ENCODE measurements at regions not wholly inside any gene's neighbourhood (a gene's known extent, or its start where the extent isn't known, plus 50 kb on each side); places are given as distances from the start of the nearest gene placed in this dataset.

GRCh38 chr5:89930591-89931392 lies 478.8 kb downstream of the CETN3 start:
- Histone ChIP-seq H3K27ac (replicated peaks) (no peak overlapping the region), H3K4me3 (replicated peaks; ENCODE audit: insufficient read depth, low read length) (no peak overlapping the region), H3K27me3 (ENCODE audit: insufficient read depth, poor library complexity, severe bottlenecking) (no peaks in the 10 kb centered on the region)
- TF ChIP-seq GABPA (IDR thresholded peaks at IDR 0.05; ENCODE audit: low read depth) (no peak), SPI1 (IDR thresholded peaks at IDR 0.05; ENCODE audit: borderline replicate concordance, low read depth) (no peak), POLR2AphosphoS5 (IDR thresholded peaks at IDR 0.05; ENCODE audit: low read depth) (no peak)
- TF ChIP-seq, protein P1, sequence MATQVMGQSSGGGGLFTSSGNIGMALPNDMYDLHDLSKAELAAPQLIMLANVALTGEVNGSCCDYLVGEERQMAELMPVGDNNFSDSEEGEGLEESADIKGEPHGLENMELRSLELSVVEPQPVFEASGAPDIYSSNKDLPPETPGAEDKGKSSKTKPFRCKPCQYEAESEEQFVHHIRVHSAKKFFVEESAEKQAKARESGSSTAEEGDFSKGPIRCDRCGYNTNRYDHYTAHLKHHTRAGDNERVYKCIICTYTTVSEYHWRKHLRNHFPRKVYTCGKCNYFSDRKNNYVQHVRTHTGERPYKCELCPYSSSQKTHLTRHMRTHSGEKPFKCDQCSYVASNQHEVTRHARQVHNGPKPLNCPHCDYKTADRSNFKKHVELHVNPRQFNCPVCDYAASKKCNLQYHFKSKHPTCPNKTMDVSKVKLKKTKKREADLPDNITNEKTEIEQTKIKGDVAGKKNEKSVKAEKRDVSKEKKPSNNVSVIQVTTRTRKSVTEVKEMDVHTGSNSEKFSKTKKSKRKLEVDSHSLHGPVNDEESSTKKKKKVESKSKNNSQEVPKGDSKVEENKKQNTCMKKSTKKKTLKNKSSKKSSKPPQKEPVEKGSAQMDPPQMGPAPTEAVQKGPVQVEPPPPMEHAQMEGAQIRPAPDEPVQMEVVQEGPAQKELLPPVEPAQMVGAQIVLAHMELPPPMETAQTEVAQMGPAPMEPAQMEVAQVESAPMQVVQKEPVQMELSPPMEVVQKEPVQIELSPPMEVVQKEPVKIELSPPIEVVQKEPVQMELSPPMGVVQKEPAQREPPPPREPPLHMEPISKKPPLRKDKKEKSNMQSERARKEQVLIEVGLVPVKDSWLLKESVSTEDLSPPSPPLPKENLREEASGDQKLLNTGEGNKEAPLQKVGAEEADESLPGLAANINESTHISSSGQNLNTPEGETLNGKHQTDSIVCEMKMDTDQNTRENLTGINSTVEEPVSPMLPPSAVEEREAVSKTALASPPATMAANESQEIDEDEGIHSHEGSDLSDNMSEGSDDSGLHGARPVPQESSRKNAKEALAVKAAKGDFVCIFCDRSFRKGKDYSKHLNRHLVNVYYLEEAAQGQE (IDR thresholded peaks at IDR 0.05; ENCODE audit: insufficient replicate concordance, low read depth): no peak
- TF ChIP-seq, protein P2, sequence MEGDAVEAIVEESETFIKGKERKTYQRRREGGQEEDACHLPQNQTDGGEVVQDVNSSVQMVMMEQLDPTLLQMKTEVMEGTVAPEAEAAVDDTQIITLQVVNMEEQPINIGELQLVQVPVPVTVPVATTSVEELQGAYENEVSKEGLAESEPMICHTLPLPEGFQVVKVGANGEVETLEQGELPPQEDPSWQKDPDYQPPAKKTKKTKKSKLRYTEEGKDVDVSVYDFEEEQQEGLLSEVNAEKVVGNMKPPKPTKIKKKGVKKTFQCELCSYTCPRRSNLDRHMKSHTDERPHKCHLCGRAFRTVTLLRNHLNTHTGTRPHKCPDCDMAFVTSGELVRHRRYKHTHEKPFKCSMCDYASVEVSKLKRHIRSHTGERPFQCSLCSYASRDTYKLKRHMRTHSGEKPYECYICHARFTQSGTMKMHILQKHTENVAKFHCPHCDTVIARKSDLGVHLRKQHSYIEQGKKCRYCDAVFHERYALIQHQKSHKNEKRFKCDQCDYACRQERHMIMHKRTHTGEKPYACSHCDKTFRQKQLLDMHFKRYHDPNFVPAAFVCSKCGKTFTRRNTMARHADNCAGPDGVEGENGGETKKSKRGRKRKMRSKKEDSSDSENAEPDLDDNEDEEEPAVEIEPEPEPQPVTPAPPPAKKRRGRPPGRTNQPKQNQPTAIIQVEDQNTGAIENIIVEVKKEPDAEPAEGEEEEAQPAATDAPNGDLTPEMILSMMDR (IDR thresholded peaks at IDR 0.05; ENCODE audit: insufficient read depth, low read length): no peak
- DNase-seq (ENCODE audit: low read depth in 1 of 2, low spot score in 1 of 2): no peak

DNA sequence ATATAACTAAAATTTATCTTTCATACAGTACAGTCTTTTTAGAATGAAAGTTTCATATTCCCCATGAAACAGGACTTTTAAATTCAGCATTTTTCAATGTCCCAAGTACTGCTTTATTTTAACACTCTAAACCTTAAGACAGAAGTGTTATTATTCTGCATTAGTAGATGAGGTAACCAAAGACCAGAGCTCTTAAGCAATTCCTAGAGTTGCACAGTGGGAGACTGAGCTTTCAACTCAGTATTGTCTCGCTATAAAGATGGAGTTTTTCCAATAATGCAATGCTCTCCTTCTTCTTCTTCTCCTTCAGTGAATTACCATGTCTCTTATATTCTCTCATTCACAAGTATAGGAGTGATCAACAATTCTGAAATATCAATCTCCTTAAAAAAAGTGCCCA lies 479.7 kb downstream of the CETN3 start:
- TF ChIP-seq GABPA (IDR thresholded peaks at IDR 0.05; ENCODE audit: low read depth) (no peak), SPI1 (IDR thresholded peaks at IDR 0.05; ENCODE audit: borderline replicate concordance, low read depth) (no peak), POLR2AphosphoS5 (IDR thresholded peaks at IDR 0.05; ENCODE audit: low read depth) (no peak)
- TF ChIP-seq, protein P2 (IDR thresholded peaks at IDR 0.05; ENCODE audit: insufficient read depth, low read length): no peak
- TF ChIP-seq, protein P1 (IDR thresholded peaks at IDR 0.05; ENCODE audit: insufficient replicate concordance, low read depth): no peak
- H3K4me3 ChIP-seq (replicated peaks; ENCODE audit: insufficient read depth, low read length): no peak overlapping the region
- no peak for DNase-seq (ENCODE audit: low read depth in 1 of 2, low spot score in 1 of 2)
- H3K27me3 ChIP-seq (ENCODE audit: insufficient read depth, poor library complexity, severe bottlenecking): no peaks in the 10 kb centered on the region
- H3K27ac ChIP-seq (replicated peaks): no peak overlapping the region

- Histone ChIP-seq H3K27me3 (ENCODE audit: insufficient read depth, poor library complexity, severe bottlenecking) (no peaks in the 10 kb centered on the region), H3K27ac (replicated peaks) (no peak overlapping the region), H3K4me3 (replicated peaks; ENCODE audit: insufficient read depth, low read length) (no peak overlapping the region)
- TF ChIP-seq, protein P1 (IDR thresholded peaks at IDR 0.05; ENCODE audit: insufficient replicate concordance, low read depth): no peak
- TF ChIP-seq, protein P2 (IDR thresholded peaks at IDR 0.05; ENCODE audit: insufficient read depth, low read length): no peak
- TF ChIP-seq SPI1 (IDR thresholded peaks at IDR 0.05; ENCODE audit: borderline replicate concordance, low read depth) (no peak), POLR2AphosphoS5 (IDR thresholded peaks at IDR 0.05; ENCODE audit: low read depth) (no peak), GABPA (IDR thresholded peaks at IDR 0.05; ENCODE audit: low read depth) (no peak)
- DNase-seq (ENCODE audit: low read depth in 1 of 2, low spot score in 1 of 2): no peak
These were observed 480.4 kb downstream of the CETN3 start for GRCh38 chr5:89929173-89929572.
